IPS-NIHi7 (cell line): ENCODE measurements at regions not wholly inside any gene's neighbourhood (a gene's known extent, or its start where the extent isn't known, plus 50 kb on each side); places are given as distances from the start of the nearest gene placed in this dataset.
"Not testable (repeated sequence)": the region's sequence is repeated elsewhere in the genome, so short reads cannot be mapped to it uniquely, and the experiment has no call there.

Experiments used
- DNase-seq: peaks from one replicate; pipeline ENCODE4 v3.0.0; 2012; ENCODE audit warnings: mixed read lengths; ENCODE audit errors: extremely low spot score

- peak; percentile 57 for DNase-seq
Measured at GRCh38 chr4:146124023-146124680, 51.4 kb upstream of the LSM6 start.

DNA sequence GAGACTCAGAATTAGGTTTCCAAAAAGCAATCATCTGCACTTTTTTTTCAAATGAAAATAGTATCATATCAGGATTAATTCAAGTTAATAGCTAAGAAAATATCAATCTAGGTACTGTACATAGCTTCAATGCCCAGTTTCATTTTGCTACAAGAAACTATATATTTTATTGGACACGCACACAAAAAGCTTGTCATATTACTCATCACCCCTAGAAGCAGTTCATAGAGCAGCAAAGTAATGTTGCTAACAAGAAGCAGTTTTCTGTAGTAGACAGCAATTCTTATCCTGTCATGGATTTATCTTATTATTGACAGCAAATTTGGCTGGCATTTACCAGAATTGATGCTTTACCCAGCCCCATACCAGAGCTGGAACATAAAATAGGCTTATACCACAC, 52.3 kb upstream of the LSM6 start:
- DNase-seq, result no peak

DNA sequence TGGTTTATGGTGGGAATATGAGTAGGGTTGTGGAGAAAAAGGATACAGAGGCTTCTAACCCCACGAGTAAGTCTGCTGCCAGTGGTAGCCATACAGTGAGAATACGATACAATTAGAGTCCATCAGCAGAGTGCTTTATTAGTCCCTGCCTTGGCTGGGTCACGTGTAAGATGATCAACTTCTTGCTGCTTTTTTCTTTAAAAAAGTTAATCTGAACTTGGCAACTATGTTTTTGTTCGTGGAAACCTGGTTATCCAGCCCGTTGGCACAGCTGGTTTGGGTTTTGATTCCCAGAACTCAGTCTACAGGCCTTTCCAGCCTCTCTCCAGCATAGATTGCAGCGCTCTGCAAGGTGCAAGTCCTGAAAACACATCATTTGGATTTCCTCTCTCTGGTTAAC, 53.1 kb upstream of the LSM6 start:
- DNase-seq, result no peak

- no peak for DNase-seq
Measured at GRCh38 chr4:146121757-146122156, 53.8 kb upstream of the LSM6 start.

- no peak for DNase-seq
Measured at GRCh38 chr4:146119845-146120404, 55.6 kb upstream of the LSM6 start.

- DNase-seq, result no peak
Measured at GRCh38 chr4:146114066-146114465, 61.5 kb upstream of the LSM6 start.

- DNase-seq, result no peak
Measured at GRCh38 chr4:146113171-146113570, 62.3 kb upstream of the LSM6 start.

DNA sequence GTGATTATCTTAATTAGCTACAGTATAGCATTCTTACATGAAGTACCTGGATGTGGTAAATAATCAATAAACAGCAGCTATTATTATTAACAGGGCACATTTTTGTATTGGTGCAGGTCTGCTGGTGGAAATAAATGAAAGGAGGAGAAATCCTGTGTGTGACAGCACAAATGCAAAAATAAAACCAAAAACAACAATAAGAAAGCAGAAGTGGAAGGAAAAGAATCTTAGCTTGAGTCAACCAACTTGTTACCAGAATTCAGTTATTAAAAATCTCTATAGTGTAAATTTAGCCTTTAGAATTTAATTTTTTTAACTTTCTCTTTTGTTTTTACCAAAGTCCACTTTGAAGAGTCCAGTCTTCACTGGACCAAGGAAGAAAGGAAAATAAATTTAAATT, 63.1 kb upstream of the LSM6 start:
- DNase-seq, result no peak

DNA sequence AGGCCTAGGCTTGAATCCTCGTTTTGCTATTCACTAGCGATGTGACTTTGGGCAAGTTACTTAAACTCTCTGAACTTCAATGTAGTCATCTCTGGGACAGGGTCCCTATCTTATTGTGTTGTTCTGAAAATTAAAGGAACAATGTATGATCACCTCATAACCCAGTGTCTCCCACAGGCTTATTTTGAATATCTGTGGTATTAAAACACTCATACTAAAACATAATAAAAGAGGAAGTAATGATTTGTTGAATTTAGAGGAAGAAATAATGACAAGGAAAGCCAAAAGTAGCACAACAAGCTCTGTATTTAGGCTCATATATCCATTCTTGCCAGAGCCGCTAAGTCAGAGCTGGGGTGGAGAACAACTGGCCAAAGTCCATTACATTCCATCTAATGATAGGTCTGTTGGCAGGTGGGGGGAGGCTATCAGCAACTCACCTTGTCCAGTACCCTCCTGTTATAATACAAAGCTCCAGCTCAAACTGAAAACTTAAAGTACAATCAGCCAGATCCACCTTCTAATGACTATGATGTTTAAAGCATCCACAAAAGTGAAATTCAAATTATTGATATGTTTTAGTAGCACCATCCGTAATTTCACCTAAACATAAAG, 64.5 kb upstream of the LSM6 start:
- DNase-seq, result no peak

DNA sequence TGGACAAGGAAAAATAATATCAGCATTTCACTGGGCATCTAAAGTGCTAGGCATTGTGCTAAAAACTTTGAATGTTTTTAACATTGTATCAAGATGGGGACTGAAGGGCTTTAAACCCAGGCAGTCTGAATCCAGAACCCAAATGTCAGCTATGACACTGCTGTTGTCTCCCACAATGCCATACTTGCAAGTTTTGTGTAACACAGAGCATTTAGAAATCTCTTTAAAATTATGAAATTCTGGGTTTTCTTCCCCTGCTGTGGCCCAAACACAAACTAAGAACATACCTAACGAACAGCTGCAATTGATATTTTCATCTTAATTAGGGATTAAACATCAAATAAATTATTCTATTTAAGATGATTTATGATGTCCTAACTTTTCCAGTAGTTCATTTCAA, 66.8 kb upstream of the LSM6 start:
- DNase-seq, result no peak

- no peak for DNase-seq
Measured at GRCh38 chr4:146107587-146108240, 67.8 kb upstream of the LSM6 start.

DNA sequence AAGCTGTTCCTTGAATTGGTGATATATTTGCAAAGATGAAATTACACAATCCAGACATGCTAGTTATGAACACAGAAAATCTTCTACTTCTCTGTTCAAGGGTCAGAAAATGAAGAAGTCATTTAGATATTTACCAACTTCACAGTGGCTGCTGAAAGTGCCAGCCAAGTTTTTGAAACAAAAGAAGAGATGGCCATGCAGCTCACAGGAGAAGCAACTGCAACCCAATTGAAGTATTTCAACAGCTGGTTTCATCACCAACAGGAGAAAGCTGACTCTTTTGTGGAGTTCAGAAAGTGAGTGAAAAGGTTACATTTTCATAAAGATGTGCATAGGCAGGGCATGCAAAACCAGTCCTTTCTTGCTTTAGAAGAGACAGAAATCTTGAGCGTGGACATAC, 70.1 kb upstream of the LSM6 start:
- no peak for DNase-seq

DNA sequence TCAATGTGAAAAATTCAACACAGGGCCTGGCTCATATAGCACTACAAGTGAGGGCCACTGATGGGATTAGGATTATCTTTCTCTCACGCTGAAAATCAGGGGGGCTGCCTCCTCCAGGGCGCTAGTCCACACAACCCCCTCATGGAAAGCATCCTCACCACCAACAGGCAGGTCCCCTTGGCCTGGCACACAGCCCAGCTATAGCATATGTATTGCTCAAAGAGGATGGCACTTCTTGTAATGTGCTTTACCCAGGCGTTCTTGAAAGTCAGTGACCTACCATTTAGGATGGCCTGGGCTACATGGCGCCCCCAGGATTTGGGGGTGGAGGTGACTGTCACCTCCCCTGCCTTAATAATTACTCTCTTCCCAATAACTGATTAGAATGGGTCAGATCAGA, 71.0 kb upstream of the LSM6 start:
- DNase-seq, result no peak

GRCh38 chr4:146104052-146104451, 71.5 kb upstream of the LSM6 start:
- DNase-seq, result not testable (repeated sequence)

GRCh38 chr4:146099585-146099984, 75.9 kb upstream of the LSM6 start:
- no peak for DNase-seq

DNA sequence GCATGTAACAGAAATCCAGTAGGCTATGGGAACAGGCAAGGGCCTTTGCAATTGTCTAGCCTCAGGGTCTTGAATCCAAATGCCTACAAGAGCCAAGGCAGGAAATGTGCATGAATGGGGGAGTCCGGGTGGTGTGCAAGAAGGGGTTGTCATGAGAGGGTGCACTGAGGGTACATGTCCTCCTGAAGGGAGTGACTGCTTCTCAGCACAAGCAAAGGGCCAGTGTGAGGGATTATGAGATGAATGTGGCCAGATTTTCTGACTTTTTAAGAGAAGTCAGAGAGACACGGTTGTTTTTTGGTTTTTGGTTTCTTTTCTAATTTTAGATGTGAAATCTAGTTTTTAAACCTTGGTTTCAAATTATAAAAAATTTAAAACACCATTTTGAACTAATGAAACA, 76.5 kb upstream of the LSM6 start:
- no peak for DNase-seq

- no peak for DNase-seq
Measured at GRCh38 chr4:146098397-146098796, 77.1 kb upstream of the LSM6 start.

DNA sequence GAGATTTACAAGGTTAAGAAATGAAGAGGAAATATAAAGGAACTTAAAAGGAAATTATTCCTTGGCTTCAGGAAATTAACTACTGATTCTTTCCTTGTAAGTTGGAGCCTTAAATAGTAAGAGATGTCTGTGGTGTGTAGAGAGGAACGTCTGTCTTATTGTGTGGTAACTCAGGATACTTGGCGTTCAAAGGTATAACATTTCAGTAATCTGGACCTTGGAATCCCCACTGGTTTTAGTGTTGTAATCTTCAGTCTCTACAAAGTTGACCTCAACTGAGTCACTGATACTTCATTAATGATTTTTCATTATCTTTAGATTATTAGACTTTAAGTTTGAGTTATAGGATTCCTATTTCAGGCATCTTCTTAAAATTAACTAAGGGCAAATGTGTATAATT, 79.1 kb upstream of the LSM6 start:
- no peak for DNase-seq

- no peak for DNase-seq
Measured at GRCh38 chr4:146095860-146096259, 79.7 kb upstream of the LSM6 start.

DNA sequence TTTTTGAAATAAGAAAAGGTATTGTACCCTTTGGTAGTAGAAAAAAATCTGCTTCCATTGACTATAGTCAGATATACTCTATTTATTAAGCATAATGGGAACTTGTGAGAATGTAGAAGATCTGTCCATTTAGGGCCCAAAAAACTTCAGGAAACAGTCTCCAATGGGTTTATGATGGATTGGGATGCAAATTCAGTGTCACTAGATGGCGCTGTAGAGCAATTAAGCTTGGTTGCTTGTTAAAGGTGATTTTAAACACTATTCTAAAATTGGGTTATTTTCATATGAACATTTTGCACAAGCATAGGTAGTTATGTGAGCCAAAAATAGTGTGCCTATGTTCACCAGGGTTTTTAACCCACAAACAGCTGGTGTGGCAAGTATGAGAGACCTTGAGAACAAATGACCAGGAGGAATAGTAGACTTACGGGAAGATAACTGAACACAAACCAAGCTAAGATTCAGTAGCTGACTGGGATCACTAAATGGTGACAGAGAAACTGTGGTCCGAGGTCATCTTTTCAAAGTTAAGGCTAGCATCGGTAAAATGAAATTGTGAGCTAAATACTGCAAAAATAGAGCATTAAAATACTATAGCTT, 80.3 kb upstream of the LSM6 start:
- peak; percentile 56 for DNase-seq

DNA sequence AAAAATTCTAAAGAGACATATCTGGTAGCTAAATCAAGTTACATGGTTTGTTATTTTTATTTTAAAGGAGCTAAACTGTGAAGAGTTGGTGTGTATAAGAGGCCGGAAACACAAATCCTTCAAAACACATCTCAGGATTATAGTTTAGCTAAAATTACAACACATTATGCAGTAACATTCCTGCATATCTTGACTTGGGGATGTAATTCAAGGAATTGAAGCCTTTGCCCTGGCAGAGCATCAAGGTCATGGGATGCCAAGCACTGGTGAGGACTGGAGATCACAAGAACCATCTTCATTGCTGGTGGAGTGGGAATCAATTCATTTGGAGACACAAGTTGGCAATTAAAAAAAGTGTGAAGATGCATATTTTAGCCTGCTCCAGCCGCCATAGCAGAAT, 86.8 kb upstream of the LSM6 start:
- no peak for DNase-seq

- no peak for DNase-seq
Measured at GRCh38 chr4:146087856-146088255, 87.7 kb upstream of the LSM6 start.

- no peak for DNase-seq
Measured at GRCh38 chr4:146076081-146076480, 99.4 kb upstream of the LSM6 start.
